ENCODE measurements at regions not wholly inside any gene's neighbourhood (a gene's known extent, or its start where the extent isn't known, plus 50 kb on each side); places are given as distances from the start of the nearest gene placed in this dataset.

- H3K9me3 ChIP-seq = no peaks in the 10 kb centered on the region
- no peak overlapping the region for H3K4me3 ChIP-seq
- intact Hi-C loops (cut with DNase I) = no loop called here
- H3K27me3 ChIP-seq = no peaks in the 10 kb centered on the region
- no peak for DNase-seq (ENCODE audit: extremely low spot score in 2 of 2)
- TF ChIP-seq POLR2A (IDR thresholded peaks at IDR 0.05) (no peak), POLR2AphosphoS5 (IDR thresholded peaks at IDR 0.05; ENCODE audit: insufficient read depth in 1 of 2, low read depth in 1 of 2) (no peak), CTCF (IDR thresholded peaks at IDR 0.05) (no peak)
- H3K36me3 ChIP-seq = no peaks in the 10 kb centered on the region
- H3K27ac ChIP-seq = no peak overlapping the region
- no peaks in the 10 kb centered on the region for H3K4me1 ChIP-seq
Observed at GRCh38 chr10:117427356-117427755, 52.1 kb upstream of the PDZD8 start.

- no peak for DNase-seq (ENCODE audit: extremely low spot score in 2 of 2)
- intact Hi-C loops (cut with DNase I) = no loop called here
- no peak overlapping the region for H3K27ac ChIP-seq
- no peaks in the 10 kb centered on the region for H3K27me3 ChIP-seq
- H3K4me1 ChIP-seq = no peaks in the 10 kb centered on the region
- no peak overlapping the region for H3K4me3 ChIP-seq
- H3K36me3 ChIP-seq = no peaks in the 10 kb centered on the region
- H3K9me3 ChIP-seq = no peaks in the 10 kb centered on the region
- TF ChIP-seq CTCF (IDR thresholded peaks at IDR 0.05) (no peak), POLR2A (IDR thresholded peaks at IDR 0.05) (no peak), POLR2AphosphoS5 (IDR thresholded peaks at IDR 0.05; ENCODE audit: insufficient read depth in 1 of 2, low read depth in 1 of 2) (no peak)
Observed at GRCh38 chr10:117425974-117426566, 50.8 kb upstream of the PDZD8 start.

- Histone ChIP-seq H3K4me3 (no peak overlapping the region), H3K9me3 (no peaks in the 10 kb centered on the region), H3K27me3 (no peaks in the 10 kb centered on the region), H3K36me3 (no peaks in the 10 kb centered on the region), H3K4me1 (no peaks in the 10 kb centered on the region), H3K27ac (no peak overlapping the region)
- TF ChIP-seq POLR2AphosphoS5 (IDR thresholded peaks at IDR 0.05; ENCODE audit: insufficient read depth in 1 of 2, low read depth in 1 of 2) = no peak
- TF ChIP-seq CTCF (IDR thresholded peaks at IDR 0.05) = no peak
- TF ChIP-seq POLR2A (IDR thresholded peaks at IDR 0.05) = no peak
- no peak for DNase-seq (ENCODE audit: extremely low spot score in 2 of 2)
- intact Hi-C loops (cut with DNase I) = no loop called here
Observed at GRCh38 chr10:117424883-117425649, 49.8 kb upstream of the PDZD8 start.
